SU-DHL-6 (cell line): ENCODE measurements at regions not wholly inside any gene's neighbourhood (a gene's known extent, or its start where the extent isn't known, plus 50 kb on each side); places are given as distances from the start of the nearest gene placed in this dataset.

Source experiments
- EZH2phosphoT487 ChIP-seq: fragments of 200-600 bp; sonication (generic), shearing (Covaris generic); conservative IDR thresholded peaks from 2 replicates; pipeline ENCODE4 v1.6.1; 2018; ENCODE audit warnings: mild to moderate bottlenecking, antibody characterized with exemption, low read length, moderate library complexity, mixed read lengths
- TF ChIP-seq, protein P1 (sequence below): fragments of 200-600 bp; sonication (generic); IDR thresholded peaks from one replicate; pipeline ENCODE4 v1.5.1; 2017; ENCODE audit warnings: antibody characterized with exemption, mild to moderate bottlenecking, low read length, moderate library complexity; ENCODE audit not compliant: insufficient read depth, poor library complexity, severe bottlenecking

GRCh38 chr2:175404839-175405238, 223.3 kb upstream of the ATP5MC3 start:
- no peak for TF ChIP-seq EZH2phosphoT487
- TF ChIP-seq, protein P1, sequence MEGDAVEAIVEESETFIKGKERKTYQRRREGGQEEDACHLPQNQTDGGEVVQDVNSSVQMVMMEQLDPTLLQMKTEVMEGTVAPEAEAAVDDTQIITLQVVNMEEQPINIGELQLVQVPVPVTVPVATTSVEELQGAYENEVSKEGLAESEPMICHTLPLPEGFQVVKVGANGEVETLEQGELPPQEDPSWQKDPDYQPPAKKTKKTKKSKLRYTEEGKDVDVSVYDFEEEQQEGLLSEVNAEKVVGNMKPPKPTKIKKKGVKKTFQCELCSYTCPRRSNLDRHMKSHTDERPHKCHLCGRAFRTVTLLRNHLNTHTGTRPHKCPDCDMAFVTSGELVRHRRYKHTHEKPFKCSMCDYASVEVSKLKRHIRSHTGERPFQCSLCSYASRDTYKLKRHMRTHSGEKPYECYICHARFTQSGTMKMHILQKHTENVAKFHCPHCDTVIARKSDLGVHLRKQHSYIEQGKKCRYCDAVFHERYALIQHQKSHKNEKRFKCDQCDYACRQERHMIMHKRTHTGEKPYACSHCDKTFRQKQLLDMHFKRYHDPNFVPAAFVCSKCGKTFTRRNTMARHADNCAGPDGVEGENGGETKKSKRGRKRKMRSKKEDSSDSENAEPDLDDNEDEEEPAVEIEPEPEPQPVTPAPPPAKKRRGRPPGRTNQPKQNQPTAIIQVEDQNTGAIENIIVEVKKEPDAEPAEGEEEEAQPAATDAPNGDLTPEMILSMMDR, result no peak
